Loucy (cell line): ENCODE measurements at regions not wholly inside any gene's neighbourhood (a gene's known extent, or its start where the extent isn't known, plus 50 kb on each side); places are given as distances from the start of the nearest gene placed in this dataset.

Experiments used
- H2AFZ ChIP-seq: fragments of 200-600 bp; sonication (generic); 2 replicates; pipeline ENCODE4 v1.6.0; 2016; ENCODE audit warnings: antibody characterized with exemption, mild to moderate bottlenecking, low read length, moderate library complexity
- H3F3A ChIP-seq: fragments of 200-600 bp; 2 replicates; pipeline ENCODE4 v1.6.0; 2016; ENCODE audit warnings: antibody characterized with exemption, low read depth, mild to moderate bottlenecking
- H3K27me3 ChIP-seq: fragments of 200-600 bp; sonication (generic); 2 replicates; pipeline ENCODE4 v1.6.1; 2014; ENCODE audit warnings: low read length, mild to moderate bottlenecking; ENCODE audit not compliant: insufficient read depth, poor library complexity, severe bottlenecking
- H3K36me3 ChIP-seq: fragments of 200-600 bp; sonication (generic); 2 replicates; pipeline ENCODE4 v1.6.1; 2016; ENCODE audit warnings: low read length; ENCODE audit not compliant: insufficient read depth
- H3K4me1 ChIP-seq: fragments of 200-600 bp; sonication (generic); 2 replicates; pipeline ENCODE4 v1.5.1; 2014; ENCODE audit warnings: low read length, mild to moderate bottlenecking; ENCODE audit not compliant: insufficient read depth, poor library complexity, severe bottlenecking
- H3K4me2 ChIP-seq: fragments of 200-600 bp; sonication (generic); 2 replicates; pipeline ENCODE4 v1.6.0; 2014; ENCODE audit warnings: antibody characterized with exemption, low read length, low read depth, mild to moderate bottlenecking; ENCODE audit not compliant: poor library complexity, severe bottlenecking
- H3K4me3 ChIP-seq: fragments of 200-600 bp; sonication (generic); 2 replicates; pipeline ENCODE4 v1.5.1; 2014; ENCODE audit warnings: low read length, mild to moderate bottlenecking, mixed read lengths; ENCODE audit not compliant: poor library complexity, severe bottlenecking
- H3K79me2 ChIP-seq: fragments of 200-600 bp; sonication (generic); 2 replicates; pipeline ENCODE4 v1.6.1; 2014; ENCODE audit warnings: low read length; ENCODE audit not compliant: insufficient read depth
- H3K9ac ChIP-seq: fragments of 200-600 bp; sonication (generic); 2 replicates; pipeline ENCODE4 v1.6.0; 2014; ENCODE audit warnings: mild to moderate bottlenecking, low read depth, low read length, moderate library complexity; ENCODE audit not compliant: poor library complexity, severe bottlenecking
- H3K9me2 ChIP-seq: fragments of 200-600 bp; sonication (generic); replicated peaks from 2 replicates; pipeline ENCODE4 v1.6.1; 2016; ENCODE audit warnings: low read depth, low read length, mixed read lengths
- H3K9me3 ChIP-seq: fragments of 200-600 bp; sonication (generic); 2 replicates; pipeline ENCODE4 v1.6.1; 2014; ENCODE audit warnings: mild to moderate bottlenecking, antibody characterized with exemption, low read length, low read depth; ENCODE audit not compliant: insufficient read depth
- H4K20me1 ChIP-seq: fragments of 200-600 bp; sonication (generic); 2 replicates; pipeline ENCODE4 v1.6.0; 2014; ENCODE audit warnings: antibody characterized with exemption, low read length, mild to moderate bottlenecking; ENCODE audit not compliant: insufficient read depth, poor library complexity, severe bottlenecking
- EZH2phosphoT487 ChIP-seq: fragments of 200-600 bp; IDR thresholded peaks from 2 replicates; pipeline ENCODE4 v1.6.1; 2018; ENCODE audit warnings: antibody characterized with exemption, mild to moderate bottlenecking, moderate library complexity, borderline replicate concordance
- TF ChIP-seq, protein P1 (sequence below): fragments of 200-600 bp; sonication (generic); conservative IDR thresholded peaks from 2 replicates; pipeline ENCODE4 v1.5.1; 2014; ENCODE audit warnings: mild to moderate bottlenecking, antibody characterized with exemption, low read length

DNA sequence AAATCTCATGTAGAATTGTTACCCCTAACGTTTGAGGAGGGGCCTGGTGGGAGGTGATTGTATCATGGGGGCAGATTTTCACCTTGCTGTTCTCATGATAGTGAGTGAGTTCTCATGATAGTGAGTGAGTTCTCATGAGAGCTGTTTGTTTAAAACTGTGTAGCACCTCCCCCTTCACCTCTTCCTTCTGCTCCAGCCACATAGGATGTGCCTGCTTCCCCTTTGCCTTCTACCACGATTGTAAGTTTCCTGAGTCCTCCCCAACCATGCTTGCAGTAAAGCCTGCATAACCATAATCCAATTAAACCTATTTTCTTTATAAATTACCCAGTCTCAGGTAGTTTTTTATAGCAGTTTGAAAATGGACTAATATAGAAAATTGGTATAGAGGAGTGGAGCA is 1783.7 kb upstream of the CDH9 start:
- Histone ChIP-seq H3K4me2 (no peak overlapping the region), H3K9me2 (no peaks in the 10 kb centered on the region), H3K9ac (no peak overlapping the region), H2AFZ (no peak overlapping the region), H3K4me1 (no peaks in the 10 kb centered on the region), H3K79me2 (no peaks in the 10 kb centered on the region), H3K9me3 (peaks cover 6% of the 10 kb centered on the region; the same call in 1 of the 2 replicates), H3F3A (no peaks in the 10 kb centered on the region), H3K4me3 (no peak overlapping the region), H4K20me1 (no peaks in the 10 kb centered on the region), H3K27me3 (no peaks in the 10 kb centered on the region), H3K36me3 (no peaks in the 10 kb centered on the region)
- TF ChIP-seq, protein P1, sequence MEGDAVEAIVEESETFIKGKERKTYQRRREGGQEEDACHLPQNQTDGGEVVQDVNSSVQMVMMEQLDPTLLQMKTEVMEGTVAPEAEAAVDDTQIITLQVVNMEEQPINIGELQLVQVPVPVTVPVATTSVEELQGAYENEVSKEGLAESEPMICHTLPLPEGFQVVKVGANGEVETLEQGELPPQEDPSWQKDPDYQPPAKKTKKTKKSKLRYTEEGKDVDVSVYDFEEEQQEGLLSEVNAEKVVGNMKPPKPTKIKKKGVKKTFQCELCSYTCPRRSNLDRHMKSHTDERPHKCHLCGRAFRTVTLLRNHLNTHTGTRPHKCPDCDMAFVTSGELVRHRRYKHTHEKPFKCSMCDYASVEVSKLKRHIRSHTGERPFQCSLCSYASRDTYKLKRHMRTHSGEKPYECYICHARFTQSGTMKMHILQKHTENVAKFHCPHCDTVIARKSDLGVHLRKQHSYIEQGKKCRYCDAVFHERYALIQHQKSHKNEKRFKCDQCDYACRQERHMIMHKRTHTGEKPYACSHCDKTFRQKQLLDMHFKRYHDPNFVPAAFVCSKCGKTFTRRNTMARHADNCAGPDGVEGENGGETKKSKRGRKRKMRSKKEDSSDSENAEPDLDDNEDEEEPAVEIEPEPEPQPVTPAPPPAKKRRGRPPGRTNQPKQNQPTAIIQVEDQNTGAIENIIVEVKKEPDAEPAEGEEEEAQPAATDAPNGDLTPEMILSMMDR, result no peak
- no peak for TF ChIP-seq EZH2phosphoT487

DNA sequence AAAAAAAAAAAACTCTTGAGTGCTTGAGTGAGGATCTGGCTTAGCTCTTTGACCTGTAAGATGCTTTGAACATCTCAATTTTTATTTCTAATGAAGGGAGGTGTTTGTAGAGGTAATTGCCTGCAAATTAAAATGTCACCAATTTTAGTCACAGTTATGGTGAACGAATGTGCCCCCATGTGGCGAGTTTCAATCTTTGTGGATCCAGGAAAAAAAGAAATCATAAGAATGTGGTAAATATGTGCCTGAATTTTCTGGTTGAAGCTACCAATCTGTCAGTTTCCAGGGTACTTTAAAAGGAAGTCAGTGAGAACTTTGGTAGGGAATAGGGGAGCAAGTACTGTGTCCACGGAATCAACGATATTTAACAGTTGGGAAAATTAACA is 1772.4 kb upstream of the CDH9 start:
- Histone ChIP-seq H3K79me2 (no peaks in the 10 kb centered on the region), H3K9me2 (no peaks in the 10 kb centered on the region), H3F3A (no peaks in the 10 kb centered on the region), H3K9ac (no peak overlapping the region), H3K36me3 (no peaks in the 10 kb centered on the region), H4K20me1 (no peaks in the 10 kb centered on the region), H3K4me1 (no peaks in the 10 kb centered on the region), H3K4me2 (no peak overlapping the region), H3K4me3 (no peak overlapping the region), H3K27me3 (no peaks in the 10 kb centered on the region), H3K9me3 (no peaks in the 10 kb centered on the region), H2AFZ (no peak overlapping the region)
- no peak for TF ChIP-seq EZH2phosphoT487
- TF ChIP-seq, protein P1, result peak; percentile 31

DNA sequence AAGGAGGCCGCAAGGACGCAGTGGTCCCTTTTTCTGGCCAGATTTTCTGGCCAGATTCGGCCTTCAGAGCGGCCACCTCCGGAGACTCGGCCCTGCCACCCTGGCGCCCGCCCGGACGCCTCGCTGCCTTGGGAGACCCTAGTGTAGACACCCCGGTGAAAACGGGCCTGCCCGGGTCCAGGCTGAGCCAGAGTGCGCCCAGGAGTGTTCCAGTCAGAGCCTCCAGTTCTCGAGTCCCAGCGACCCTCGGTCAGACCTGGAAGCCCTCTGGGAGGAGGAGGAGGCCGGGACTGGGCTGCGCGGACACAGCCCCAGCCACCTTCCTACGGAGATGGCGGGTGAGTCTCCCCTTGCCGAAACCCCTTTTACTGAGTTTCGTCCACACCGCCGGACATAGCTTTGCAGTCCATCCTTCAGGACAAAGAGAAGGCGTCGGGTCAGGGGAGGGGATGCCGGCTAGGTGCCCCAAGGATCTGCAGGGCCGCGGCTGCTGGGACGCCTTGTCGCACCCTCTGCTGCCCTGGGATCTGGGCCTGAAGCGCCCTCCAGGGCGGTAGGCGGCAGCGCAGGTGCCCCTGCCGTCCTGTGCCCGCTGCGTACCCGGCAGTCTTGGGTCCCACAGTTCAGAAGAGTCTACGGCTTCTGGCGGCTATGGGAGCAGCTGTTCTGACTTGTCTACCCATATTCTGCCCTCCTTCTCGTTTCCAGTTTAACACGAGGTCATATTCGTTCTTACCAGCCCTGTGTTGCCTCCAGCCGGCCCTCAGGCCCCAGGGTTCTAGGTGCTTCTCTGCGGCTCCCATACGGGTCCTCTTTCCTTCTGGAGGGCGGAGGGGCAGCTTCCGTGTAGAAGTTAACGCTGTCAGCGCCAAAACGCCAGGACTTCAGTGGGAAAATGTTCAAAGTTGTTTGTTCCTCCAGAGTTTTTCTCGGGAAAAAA is 1771.7 kb upstream of the CDH9 start:
- TF ChIP-seq, protein P1, result no peak
- TF ChIP-seq EZH2phosphoT487, result no peak
- H3K4me1 ChIP-seq, result no peaks in the 10 kb centered on the region
- no peak overlapping the region for H3K4me2 ChIP-seq
- no peaks in the 10 kb centered on the region for H3K9me2 ChIP-seq
- no peaks in the 10 kb centered on the region for H3K27me3 ChIP-seq
- H3K36me3 ChIP-seq, result no peaks in the 10 kb centered on the region
- no peaks in the 10 kb centered on the region for H4K20me1 ChIP-seq
- no peak overlapping the region for H3K9ac ChIP-seq
- H3K79me2 ChIP-seq, result no peaks in the 10 kb centered on the region
- no peaks in the 10 kb centered on the region for H3F3A ChIP-seq
- no peak overlapping the region for H2AFZ ChIP-seq
- H3K4me3 ChIP-seq, result no peak overlapping the region
- no peaks in the 10 kb centered on the region for H3K9me3 ChIP-seq
